MV-4-11 (cell line): ENCODE measurements at regions not wholly inside any gene's neighbourhood (a gene's known extent, or its start where the extent isn't known, plus 50 kb on each side); places are given as distances from the start of the nearest gene placed in this dataset.
A peak's percentile ranks its signal among the peaks of the same experiment; 100 is the strongest.
"Not testable (repeated sequence)": the region's sequence is repeated elsewhere in the genome, so short reads cannot be mapped to it uniquely, and the experiment has no call there.

Source experiments
- DNase-seq: peaks from one replicate; lab custom pipeline; 2025; lab: John Stamatoyannopoulos, UW

GRCh38 chr6:8831366-8832152, 396.2 kb upstream of the SLC35B3 start:
- DNase-seq, result peak; percentile 92

- DNase-seq, result no peak
Measured at GRCh38 chr6:8830794-8831193, 395.4 kb upstream of the SLC35B3 start.

- DNase-seq, result peak; percentile 47
Measured at GRCh38 chr6:8829796-8830195, 394.5 kb upstream of the SLC35B3 start.

- DNase-seq, result no peak
Measured at GRCh38 chr6:8829296-8829695, 394.0 kb upstream of the SLC35B3 start.

- DNase-seq, result no peak
Measured at GRCh38 chr6:8828376-8828775, 393.0 kb upstream of the SLC35B3 start.

GRCh38 chr6:8825726-8826125, 390.4 kb upstream of the SLC35B3 start:
- DNase-seq, result no peak

GRCh38 chr6:8821981-8822381, 386.6 kb upstream of the SLC35B3 start:
- DNase-seq, result no peak

GRCh38 chr6:8820313-8820712, 385.0 kb upstream of the SLC35B3 start:
- no peak for DNase-seq

GRCh38 chr6:8819446-8819845, 384.1 kb upstream of the SLC35B3 start:
- no peak for DNase-seq

- DNase-seq, result no peak
Measured at GRCh38 chr6:8814440-8815000, 379.2 kb upstream of the SLC35B3 start.

GRCh38 chr6:8810325-8810724, 375.0 kb upstream of the SLC35B3 start:
- DNase-seq, result no peak

- DNase-seq, result no peak
Measured at GRCh38 chr6:8809662-8810061, 374.3 kb upstream of the SLC35B3 start.

- DNase-seq, result no peak
Measured at GRCh38 chr6:8803181-8803760, 367.9 kb upstream of the SLC35B3 start.

- not testable (repeated sequence) for DNase-seq
Measured at GRCh38 chr6:8802397-8802796, 367.1 kb upstream of the SLC35B3 start.

GRCh38 chr6:8794420-8794819, 359.1 kb upstream of the SLC35B3 start:
- no peak for DNase-seq

- no peak for DNase-seq
Measured at GRCh38 chr6:8789878-8790277, 354.5 kb upstream of the SLC35B3 start.

GRCh38 chr6:8785223-8785622, 349.9 kb upstream of the SLC35B3 start:
- no peak for DNase-seq

GRCh38 chr6:8783191-8783590, 347.8 kb upstream of the SLC35B3 start:
- DNase-seq, result no peak

- DNase-seq, result no peak
Measured at GRCh38 chr6:8780653-8781052, 345.3 kb upstream of the SLC35B3 start.

- DNase-seq, result no peak
Measured at GRCh38 chr6:8764733-8765132, 329.4 kb upstream of the SLC35B3 start.

- DNase-seq, result no peak
Measured at GRCh38 chr6:8760951-8761350, 325.6 kb upstream of the SLC35B3 start.

GRCh38 chr6:8758412-8758811, 323.1 kb upstream of the SLC35B3 start:
- no peak for DNase-seq

GRCh38 chr6:8750627-8751026, 315.3 kb upstream of the SLC35B3 start:
- DNase-seq, result no peak

- no peak for DNase-seq
Measured at GRCh38 chr6:8749465-8749864, 314.1 kb upstream of the SLC35B3 start.
